HepG2 (cell line): ENCODE measurements at regions not wholly inside any gene's neighbourhood (a gene's known extent, or its start where the extent isn't known, plus 50 kb on each side); places are given as distances from the start of the nearest gene placed in this dataset.

Source experiments
- ATF7 ChIP-seq, 2 experiments: fragments of 450-650 bp in 1 of 2; sonication (generic) in 1 of 2; formaldehyde crosslinking in 1 of 2; IDR thresholded peaks; 2 replicates each; pipeline versions ENCODE4 v1.4.0 to v1.6.1; 2016 to 2020; ENCODE audit warnings: antibody characterized with exemption in 1 of 2, mild to moderate bottlenecking in 1 of 2, missing genetic modification reagents in 1 of 2
- GTF3A ChIP-seq: sonication (generic); formaldehyde crosslinking; conservative IDR thresholded peaks from 2 replicates; pipeline ENCODE4 v1.4.0; 2020; ENCODE audit warnings: mild to moderate bottlenecking, missing genetic modification reagents
- HOXA9 ChIP-seq: sonication (generic); formaldehyde crosslinking; IDR thresholded peaks from 2 replicates; pipeline ENCODE4 v1.8.1; 2022; ENCODE audit warnings: missing genetic modification reagents, mild to moderate bottlenecking, moderate library complexity, borderline replicate concordance
- NFE2L2 ChIP-seq: fragments of 150-350 bp; IDR thresholded peaks from 2 replicates; pipeline ENCODE4 v1.6.1; 2014; ENCODE audit warnings: low read length
- PCBP1 ChIP-seq: fragments of 200-400 bp; formaldehyde crosslinking; IDR thresholded peaks from 2 replicates; pipeline ENCODE4 v1.6.1; 2017; ENCODE audit warnings: mild to moderate bottlenecking, low read depth, low read length, borderline replicate concordance
- TBX3 ChIP-seq: fragments of 450-650 bp; IDR thresholded peaks from 2 replicates; pipeline ENCODE4 v1.6.1; 2017; ENCODE audit warnings: antibody characterized with exemption, mild to moderate bottlenecking, inconsistent platforms, borderline replicate concordance
- ZSCAN22 ChIP-seq: sonication (generic); formaldehyde crosslinking; IDR thresholded peaks from 2 replicates; pipeline ENCODE4 v1.4.0; 2020; ENCODE audit warnings: mild to moderate bottlenecking, missing genetic modification reagents
- TF ChIP-seq, protein P1 (sequence below): sonication (generic); formaldehyde crosslinking; IDR thresholded peaks from 2 replicates; pipeline ENCODE4 v1.5.1; 2020; ENCODE audit warnings: mild to moderate bottlenecking, moderate library complexity, missing genetic modification reagents
- TF ChIP-seq, protein P2 (sequence below): sonication (generic); formaldehyde crosslinking; IDR thresholded peaks from 2 replicates; pipeline ENCODE4 v1.5.0; 2020; ENCODE audit warnings: missing genetic modification reagents
- TF ChIP-seq, protein P3 (sequence below): sonication (generic); formaldehyde crosslinking; IDR thresholded peaks from 2 replicates; pipeline ENCODE4 v1.9.0; 2021; ENCODE audit warnings: missing genetic modification reagents, borderline replicate concordance
- TF ChIP-seq, protein P4 (sequence below): sonication (generic); formaldehyde crosslinking; IDR thresholded peaks from one replicate; pipeline ENCODE4 v1.5.1; 2020; ENCODE audit warnings: mild to moderate bottlenecking, missing genetic modification reagents; ENCODE audit errors: not compliant biosample characterization

DNA sequence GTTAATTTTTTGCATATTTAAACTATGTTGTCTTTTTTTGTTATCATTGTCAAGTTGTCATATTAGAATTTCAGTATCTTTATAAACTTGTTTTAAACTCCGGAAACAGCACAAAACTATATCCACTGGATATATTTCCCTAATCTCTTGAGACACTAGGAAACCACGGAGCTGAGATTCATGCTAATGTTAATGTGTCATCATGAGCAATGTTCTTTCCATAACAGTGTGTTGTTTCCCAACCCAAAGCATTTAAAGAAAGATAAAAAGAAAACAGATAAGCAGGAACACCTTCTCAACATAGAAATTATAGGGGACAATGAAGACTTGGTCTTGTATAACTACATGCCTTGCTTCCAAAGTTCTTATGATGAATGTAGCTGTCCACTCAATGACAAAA lies 626.2 kb upstream of the TMPRSS15 start (continued):
- TF ChIP-seq, protein P1, sequence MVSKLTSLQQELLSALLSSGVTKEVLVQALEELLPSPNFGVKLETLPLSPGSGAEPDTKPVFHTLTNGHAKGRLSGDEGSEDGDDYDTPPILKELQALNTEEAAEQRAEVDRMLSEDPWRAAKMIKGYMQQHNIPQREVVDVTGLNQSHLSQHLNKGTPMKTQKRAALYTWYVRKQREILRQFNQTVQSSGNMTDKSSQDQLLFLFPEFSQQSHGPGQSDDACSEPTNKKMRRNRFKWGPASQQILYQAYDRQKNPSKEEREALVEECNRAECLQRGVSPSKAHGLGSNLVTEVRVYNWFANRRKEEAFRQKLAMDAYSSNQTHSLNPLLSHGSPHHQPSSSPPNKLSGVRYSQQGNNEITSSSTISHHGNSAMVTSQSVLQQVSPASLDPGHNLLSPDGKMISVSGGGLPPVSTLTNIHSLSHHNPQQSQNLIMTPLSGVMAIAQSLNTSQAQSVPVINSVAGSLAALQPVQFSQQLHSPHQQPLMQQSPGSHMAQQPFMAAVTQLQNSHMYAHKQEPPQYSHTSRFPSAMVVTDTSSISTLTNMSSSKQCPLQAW (CRISPR knock-in tag), result no peak
- TF ChIP-seq GTF3A (CRISPR knock-in tag) (no peak), NFE2L2 (no peak), ZSCAN22 (CRISPR knock-in tag) (no peak), ATF7 (IDR thresholded peaks at IDR 0.05) (no peak), ATF7 (CRISPR knock-in tag; IDR thresholded peaks at IDR 0.05) (no peak), HOXA9 (CRISPR knock-in tag) (no peak), PCBP1 (no peak), TBX3 (no peak)
- TF ChIP-seq, protein P2, sequence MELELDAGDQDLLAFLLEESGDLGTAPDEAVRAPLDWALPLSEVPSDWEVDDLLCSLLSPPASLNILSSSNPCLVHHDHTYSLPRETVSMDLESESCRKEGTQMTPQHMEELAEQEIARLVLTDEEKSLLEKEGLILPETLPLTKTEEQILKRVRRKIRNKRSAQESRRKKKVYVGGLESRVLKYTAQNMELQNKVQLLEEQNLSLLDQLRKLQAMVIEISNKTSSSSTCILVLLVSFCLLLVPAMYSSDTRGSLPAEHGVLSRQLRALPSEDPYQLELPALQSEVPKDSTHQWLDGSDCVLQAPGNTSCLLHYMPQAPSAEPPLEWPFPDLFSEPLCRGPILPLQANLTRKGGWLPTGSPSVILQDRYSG, result no peak
- TF ChIP-seq, protein P3, sequence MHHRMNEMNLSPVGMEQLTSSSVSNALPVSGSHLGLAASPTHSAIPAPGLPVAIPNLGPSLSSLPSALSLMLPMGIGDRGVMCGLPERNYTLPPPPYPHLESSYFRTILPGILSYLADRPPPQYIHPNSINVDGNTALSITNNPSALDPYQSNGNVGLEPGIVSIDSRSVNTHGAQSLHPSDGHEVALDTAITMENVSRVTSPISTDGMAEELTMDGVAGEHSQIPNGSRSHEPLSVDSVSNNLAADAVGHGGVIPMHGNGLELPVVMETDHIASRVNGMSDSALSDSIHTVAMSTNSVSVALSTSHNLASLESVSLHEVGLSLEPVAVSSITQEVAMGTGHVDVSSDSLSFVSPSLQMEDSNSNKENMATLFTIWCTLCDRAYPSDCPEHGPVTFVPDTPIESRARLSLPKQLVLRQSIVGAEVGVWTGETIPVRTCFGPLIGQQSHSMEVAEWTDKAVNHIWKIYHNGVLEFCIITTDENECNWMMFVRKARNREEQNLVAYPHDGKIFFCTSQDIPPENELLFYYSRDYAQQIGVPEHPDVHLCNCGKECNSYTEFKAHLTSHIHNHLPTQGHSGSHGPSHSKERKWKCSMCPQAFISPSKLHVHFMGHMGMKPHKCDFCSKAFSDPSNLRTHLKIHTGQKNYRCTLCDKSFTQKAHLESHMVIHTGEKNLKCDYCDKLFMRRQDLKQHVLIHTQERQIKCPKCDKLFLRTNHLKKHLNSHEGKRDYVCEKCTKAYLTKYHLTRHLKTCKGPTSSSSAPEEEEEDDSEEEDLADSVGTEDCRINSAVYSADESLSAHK, result no peak
- TF ChIP-seq, protein P4, sequence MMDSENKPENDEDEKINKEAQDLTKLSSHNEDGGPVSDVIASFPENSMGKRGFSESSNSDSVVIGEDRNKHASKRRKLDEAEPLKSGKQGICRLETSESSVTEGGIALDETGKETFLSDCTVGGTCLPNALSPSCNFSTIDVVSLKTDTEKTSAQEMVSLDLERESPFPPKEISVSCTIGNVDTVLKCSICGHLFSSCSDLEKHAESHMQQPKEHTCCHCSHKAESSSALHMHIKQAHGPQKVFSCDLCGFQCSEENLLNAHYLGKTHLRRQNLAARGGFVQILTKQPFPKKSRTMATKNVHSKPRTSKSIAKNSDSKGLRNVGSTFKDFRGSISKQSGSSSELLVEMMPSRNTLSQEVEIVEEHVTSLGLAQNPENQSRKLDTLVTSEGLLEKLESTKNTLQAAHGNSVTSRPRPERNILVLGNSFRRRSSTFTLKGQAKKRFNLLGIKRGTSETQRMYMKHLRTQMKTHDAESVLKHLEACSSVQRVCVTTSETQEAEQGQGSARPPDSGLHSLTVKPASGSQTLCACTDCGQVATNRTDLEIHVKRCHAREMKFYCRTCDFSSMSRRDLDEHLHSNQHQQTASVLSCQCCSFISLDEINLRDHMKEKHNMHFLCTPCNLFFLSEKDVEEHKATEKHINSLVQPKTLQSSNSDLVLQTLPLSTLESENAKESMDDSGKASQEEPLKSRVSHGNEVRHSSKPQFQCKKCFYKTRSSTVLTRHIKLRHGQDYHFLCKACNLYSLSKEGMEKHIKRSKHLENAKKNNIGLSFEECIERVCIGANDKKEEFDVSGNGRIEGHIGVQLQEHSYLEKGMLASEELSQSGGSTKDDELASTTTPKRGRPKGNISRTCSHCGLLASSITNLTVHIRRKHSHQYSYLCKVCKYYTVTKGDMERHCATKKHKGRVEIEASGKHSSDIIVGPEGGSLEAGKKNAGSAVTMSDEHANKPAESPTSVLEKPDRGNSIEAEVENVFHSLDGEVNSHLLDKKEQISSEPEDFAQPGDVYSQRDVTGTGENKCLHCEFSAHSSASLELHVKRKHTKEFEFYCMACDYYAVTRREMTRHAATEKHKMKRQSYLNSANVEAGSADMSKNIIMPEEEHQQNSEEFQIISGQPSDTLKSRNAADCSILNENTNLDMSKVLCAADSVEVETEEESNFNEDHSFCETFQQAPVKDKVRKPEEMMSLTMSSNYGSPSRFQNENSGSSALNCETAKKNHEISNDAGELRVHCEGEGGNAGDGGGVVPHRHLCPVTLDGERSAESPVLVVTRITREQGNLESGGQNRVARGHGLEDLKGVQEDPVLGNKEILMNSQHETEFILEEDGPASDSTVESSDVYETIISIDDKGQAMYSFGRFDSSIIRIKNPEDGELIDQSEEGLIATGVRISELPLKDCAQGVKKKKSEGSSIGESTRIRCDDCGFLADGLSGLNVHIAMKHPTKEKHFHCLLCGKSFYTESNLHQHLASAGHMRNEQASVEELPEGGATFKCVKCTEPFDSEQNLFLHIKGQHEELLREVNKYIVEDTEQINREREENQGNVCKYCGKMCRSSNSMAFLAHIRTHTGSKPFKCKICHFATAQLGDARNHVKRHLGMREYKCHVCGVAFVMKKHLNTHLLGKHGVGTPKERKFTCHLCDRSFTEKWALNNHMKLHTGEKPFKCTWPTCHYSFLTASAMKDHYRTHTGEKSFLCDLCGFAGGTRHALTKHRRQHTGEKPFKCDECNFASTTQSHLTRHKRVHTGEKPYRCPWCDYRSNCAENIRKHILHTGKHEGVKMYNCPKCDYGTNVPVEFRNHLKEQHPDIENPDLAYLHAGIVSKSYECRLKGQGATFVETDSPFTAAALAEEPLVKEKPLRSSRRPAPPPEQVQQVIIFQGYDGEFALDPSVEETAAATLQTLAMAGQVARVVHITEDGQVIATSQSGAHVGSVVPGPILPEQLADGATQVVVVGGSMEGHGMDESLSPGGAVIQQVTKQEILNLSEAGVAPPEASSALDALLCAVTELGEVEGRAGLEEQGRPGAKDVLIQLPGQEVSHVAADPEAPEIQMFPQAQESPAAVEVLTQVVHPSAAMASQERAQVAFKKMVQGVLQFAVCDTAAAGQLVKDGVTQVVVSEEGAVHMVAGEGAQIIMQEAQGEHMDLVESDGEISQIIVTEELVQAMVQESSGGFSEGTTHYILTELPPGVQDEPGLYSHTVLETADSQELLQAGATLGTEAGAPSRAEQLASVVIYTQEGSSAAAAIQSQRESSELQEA (CRISPR knock-in tag), result no peak
